NCI-H2171 (cell line): ENCODE measurements at regions not wholly inside any gene's neighbourhood (a gene's known extent, or its start where the extent isn't known, plus 50 kb on each side); places are given as distances from the start of the nearest gene placed in this dataset.

Source experiments
- DNase-seq: peaks from one replicate; lab custom pipeline; 2025; lab: John Stamatoyannopoulos, UW

DNA sequence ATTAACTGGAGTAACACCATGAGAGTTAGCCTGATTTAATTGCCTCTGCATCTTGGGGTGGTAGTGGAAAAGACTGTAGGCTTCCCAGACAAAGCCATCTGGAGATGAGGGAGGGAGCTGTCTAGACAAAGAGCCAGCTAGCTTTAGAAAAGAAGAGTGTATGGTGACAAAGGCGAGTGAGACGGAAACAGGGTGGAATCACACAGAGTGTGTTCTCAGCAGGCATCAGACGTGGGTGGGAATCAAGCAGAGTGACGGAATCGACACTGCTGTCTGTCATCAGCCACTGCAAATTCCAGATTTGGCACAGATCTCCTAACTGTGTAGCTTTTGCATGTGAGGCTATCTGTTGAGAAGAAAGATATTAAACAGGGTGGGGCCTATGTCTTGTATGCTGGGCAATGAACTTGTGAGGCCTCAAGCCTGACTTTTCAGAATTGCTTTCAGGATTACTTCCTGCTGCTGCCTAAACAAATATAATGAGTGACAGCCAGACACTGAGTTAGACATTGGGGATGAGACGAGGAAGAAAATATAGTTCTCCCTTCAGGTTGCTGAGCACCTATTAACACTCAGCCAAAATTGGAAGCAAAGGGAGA is 236.5 kb upstream of the GRIP1 start:
- DNase-seq: peak; percentile 17

DNA sequence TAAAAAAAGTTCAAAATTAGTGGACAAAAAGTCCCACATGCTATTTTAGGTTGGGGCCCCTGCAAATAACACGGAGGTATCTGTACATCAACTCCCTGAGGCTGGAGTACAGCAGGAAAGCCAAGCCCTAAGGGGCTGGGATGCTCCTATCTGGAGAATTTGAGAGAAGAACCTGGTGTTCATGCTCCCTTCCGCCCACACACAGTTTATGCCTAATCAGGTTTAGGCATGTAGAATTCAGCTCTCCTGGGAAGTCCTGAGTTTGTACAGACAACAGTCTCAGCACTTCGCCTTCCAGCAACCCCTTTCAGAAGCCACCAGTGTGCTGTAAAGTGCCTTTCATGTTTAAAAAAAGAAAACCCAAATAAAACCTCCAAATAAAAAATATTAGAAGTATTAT is 237.3 kb upstream of the GRIP1 start:
- peak; percentile 8 for DNase-seq

DNA sequence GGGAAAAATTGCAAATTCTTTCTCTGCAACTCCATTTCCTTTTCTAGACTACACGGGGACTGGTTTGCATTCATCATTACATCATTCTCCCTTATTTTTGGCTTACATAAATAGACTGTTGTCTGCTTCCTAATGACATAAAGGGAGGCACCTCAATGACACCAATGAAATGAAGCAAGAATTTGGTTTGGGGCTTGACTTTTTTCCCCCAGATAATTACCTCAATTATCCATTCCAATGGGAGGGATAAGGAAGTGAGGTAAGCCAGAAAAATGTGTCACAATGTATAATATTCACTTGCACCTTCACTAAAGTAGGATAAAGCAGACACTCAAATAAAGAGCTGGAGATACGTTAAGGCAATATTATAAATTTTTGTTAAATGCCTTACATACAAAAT is 240.6 kb upstream of the GRIP1 start:
- no peak for DNase-seq

DNA sequence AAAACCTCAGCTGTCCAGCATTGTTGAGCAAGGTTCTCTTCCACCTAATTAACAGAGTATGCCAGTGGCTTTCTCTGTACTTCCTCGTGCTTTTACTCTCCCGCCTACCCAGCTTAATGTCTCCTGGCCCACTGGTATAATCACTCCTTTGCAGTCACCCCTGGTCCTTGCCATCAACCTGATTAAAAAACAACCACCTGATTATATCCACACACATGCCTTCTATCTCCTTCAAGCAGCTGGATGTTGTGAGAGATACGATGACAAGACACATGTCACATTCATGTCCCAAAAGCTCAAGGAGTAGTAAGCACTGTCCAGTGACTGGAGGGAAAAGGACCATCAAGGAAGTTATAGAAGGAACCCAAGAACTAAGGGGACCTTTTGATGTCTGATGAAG is 241.3 kb upstream of the GRIP1 start:
- no peak for DNase-seq

DNA sequence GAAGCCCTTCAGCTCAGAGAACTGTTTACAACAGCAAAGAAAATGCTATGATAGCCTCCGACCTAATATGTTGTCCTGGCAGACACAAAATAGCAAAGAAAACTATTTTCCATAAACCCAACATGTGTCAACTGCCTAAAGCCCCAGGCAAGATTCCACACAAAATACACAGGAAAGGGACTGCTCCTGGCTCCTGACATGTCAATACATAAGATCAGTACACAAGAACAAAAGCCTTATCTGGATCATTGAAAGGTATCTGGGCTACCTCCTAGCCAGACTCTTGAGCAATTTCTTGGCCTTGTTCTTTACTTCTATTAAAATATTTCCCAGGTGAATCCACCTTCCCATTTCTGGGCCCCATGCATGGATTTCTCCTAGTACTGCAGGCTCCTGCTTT is 242.3 kb upstream of the GRIP1 start:
- DNase-seq: no peak

DNA sequence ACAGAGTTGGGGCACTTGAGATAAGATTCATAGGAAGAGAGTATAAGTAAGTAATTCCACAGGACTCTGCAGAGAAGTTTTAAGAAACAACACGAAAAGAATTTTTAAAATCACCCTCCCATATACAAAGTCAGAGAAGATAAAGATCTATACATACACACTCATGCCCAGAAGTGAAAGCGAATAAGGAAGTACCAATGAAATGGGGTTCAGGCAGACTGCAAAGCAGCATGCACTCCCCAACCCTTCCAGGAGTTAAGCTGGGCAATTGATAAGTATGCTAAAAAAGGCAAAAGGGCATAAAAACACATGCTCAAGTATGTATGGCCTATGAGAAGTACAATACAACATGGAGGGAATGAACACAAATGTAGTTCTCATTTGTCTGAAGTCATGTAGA is 246.2 kb upstream of the GRIP1 start:
- no peak for DNase-seq

DNA sequence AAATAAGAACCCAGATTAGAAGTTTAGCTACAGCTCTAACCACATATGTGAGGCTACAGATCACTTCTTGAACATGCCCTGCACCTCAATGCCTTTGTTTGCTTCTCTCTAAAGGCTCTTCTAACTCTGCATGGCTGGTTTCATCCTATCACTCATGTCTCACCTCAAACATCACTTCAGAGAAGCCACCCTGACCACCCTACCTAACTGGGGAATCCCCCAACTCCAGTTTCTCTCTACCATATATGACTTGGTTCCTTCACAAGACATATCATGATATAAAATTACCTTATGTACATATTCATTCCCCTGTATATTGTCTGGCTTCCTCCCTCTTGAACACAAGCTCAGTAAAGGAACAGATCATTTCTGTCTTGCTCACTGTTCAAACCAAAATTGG is 250.2 kb upstream of the GRIP1 start:
- no peak for DNase-seq

DNA sequence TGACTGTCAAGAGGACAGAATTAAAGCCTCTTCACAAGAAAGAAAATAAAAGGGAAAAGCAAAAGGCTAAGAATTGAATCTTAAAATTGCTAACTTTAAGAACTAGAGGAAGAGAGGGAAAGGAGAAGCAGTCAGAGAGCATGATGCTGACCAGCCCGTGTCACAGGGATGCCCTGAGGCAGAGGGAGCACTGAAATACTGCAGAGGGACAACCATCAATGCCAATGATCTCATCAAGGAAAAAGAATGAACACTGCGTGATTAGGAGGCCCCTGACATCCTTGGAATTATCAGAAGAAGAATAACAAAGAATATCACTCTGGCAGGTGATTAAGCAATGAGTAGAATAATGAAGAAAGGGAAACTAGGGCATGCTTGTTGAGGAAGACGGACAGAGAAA is 252.2 kb upstream of the GRIP1 start:
- DNase-seq: no peak

DNA sequence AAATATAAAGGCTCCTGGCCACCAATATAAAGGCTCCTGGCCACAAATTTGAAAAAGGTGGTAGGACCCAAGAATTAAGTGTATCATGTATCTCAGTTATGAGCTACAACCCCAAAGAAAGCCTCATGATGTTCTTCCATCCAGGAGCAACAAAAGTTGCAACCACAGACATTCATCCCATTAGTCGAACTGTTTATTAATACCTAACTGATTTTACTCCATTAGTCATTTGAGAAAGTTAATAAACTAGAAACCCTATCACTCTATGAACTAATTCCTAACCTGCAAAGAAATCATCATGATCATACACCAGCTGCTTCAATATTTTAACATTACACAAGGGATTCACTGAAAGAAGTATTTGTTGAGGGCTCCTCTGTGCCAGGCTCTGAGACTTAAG is 253.2 kb upstream of the GRIP1 start:
- DNase-seq: no peak

DNA sequence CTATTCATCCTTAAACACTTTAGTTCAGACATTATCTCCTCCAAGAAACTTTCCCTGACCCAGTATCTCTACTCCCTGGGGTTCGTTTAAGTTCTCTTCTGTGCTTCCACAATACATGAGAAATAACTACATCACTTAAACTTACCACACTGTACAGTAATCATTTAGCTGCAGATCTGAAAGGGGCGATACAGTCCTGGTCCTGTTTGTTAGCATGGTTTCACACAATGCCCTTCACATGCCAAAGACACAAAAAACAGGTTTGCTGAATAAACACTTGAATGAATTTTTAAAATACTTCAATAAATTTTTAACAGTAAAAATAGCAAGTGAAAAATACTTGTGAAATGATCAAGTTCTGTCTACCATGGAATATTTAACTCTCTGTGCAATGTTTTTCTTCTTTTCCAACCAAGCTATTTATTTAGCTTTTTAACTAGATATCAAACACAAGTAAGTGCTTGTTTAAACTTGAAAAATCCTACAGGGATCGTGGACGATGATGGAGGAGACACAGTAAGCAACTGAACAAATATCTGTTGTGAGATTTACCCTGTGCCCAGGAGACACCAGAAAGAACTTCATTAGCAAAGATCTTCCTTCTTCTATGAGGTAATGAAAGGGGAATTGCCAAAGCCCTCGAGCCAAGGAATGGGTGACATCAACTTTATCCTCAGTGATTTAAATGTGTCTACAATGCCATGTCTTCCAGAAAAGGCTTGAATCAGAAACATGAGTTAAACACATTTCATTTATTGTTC is 255.6 kb upstream of the GRIP1 start:
- no peak for DNase-seq

DNA sequence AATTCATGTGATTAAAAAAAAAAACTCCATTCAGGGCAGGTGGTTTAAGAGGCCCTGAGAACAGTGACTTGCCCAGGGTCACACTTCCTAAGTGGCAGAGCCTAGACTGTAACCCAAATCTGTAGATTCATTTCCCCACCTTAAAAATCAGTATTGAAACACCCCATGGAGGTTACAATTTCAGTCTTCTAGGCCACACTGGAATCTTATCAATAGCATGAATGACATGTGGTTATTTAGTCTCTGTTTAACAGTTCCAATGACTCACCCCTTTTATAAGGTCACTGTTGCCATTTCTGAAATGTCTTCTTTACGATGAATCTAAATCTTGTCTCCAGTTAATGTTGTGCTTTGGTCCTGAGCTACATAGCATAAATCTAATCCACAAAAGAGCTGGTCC is 262.3 kb upstream of the GRIP1 start:
- no peak for DNase-seq

DNA sequence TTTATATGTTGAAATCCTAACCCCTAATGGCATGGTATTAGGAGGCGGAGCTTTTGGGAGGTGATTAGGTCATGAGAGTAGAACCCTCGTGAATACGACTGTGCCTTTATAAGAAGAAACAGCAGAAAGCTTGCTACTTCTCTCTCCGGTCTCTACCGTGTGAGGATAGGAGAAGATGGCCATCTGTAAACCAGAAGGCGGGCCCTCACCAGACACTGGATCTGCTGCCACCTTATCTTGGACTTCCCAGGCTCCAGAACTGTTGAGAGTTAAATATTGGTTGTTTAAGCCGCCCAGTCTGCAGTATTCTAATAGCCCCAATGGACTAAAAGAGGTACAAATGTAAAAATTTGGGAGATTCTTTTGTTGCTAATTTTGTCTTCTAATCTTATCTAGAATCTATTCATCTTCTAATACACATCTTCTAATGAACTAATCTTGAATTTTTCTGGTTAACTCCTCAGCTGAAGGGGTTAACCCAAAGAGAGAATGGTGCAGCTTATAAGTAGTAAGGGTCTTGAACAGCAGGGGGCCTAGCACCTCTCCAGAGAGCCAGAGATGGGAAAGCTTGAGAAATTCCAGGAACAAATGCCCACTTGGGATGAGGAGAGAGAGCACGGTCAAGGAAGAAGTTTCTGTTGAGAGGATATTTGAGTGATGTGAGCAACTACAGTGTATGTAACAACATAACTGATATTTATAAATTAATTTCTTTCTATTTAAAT is 264.0 kb upstream of the GRIP1 start:
- DNase-seq: no peak

DNA sequence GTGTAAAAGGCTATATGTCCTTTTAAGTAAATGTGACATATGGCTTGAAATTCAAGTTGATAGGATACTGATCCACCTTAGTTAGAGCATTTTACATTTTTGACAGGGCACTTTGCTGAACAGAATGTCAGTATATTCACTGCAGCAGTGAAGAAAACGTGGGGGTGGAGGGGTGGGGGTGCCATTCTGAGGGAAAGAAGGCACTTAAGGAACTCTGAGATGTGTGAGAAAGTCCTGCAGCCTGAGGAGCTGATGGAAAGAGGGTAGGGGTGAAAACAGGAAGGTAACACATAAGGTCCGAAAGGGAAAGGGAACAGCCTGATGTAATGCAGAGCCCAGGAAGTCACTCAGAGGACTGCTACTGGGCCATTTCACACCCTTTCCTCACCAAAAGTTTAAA is 265.5 kb upstream of the GRIP1 start:
- no peak for DNase-seq

DNA sequence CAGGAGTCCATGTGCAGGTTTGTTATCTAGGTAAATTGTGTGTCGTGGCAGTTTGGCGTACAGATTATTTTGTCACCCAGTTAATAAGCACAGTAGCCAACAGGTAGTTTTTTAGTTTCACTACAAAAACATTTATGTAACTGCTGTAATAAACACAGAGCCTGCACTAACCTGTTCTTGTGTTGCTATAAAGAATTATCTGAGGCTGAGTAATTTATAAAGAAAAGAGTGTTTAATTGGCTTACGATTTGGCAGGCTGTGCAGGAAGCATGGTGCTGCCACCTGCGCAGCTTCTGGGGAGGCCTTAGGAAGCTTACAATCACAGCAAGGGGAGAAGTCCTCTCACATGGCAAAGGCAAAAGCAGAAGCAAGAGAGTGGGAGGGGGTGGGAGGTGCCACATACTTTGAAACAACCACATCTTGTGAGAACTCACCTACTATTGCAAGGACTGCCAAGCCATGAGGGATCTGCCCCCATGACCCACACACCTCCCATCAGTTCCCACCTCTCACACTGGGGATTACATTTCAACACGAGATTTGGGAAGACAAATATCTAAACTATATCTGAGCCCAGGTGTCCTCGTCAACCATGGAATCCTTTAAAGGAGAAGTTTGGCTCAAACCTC is 266.4 kb upstream of the GRIP1 start:
- no peak for DNase-seq

DNA sequence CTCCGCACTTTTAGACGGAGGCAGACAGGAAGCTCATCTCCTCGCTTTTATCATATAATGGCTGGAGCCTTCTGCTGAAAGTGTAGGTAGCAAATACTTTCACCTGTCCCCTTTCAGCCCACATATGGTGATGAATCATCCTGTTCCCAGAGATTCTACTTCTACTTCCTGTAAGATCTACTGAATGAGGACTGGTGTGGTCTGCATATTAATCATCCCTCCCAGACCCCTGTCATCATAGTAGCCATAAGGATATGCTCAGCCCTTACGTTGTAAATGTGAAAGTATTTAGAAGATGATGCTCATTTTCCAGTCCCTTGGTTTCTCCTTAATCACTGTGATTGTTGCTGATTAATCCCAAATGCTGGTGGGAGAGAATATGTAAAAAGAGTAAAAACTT is 268.2 kb upstream of the GRIP1 start:
- no peak for DNase-seq

DNA sequence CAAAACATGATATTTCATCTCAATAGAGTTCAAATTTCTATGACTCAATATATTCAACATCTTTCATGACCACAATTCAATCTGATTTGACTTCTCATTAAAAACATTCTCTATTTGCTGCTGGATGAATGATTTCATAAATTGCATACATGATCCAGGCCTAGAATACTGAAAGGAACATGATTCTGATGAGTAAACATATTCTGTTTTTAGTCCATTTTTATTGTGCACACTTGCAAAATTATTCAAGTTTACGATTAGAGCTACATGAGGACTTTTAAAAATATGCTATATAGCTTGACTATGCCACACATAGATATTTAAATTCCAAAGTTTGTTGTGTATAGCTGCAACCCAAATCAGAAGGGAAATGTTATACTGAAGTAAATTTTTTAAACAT is 273.8 kb upstream of the GRIP1 start:
- no peak for DNase-seq

DNA sequence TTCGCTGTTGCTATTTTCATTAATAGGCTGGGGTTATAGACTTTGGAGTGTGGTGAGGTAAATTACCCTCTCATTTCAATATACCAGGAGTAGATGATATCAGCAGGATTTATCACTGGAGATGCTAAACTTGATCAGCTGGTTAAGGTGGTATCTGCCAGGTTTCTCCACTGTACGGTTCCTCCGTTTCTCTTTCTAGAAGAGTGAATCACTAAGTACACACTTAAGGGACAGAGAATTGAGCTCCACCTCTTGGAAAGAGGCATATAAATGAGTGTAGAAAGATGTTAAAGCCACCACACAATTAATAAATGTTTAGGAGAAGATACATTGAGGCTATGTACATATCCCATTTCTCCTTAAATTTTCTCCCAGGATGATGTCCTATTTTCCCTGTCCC is 277.4 kb upstream of the GRIP1 start:
- DNase-seq: no peak

DNA sequence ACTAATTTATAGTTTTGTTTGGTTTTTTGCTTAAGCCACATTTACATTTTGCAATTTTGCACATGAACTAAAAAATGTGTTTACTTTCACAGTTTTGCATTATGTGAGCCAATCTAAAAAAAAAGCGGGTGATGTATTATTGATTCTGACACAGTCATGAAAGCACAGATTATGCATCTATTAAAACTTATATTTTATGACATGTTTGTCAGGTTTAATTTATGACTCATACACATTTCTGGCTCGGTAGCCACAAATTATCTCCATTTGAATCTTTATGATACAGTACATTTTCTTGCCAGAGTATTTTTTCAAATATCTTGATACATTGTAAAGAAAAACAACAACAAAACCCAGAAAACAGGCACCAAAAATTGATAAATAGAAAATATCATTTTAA is 280.4 kb upstream of the GRIP1 start:
- no peak for DNase-seq

DNA sequence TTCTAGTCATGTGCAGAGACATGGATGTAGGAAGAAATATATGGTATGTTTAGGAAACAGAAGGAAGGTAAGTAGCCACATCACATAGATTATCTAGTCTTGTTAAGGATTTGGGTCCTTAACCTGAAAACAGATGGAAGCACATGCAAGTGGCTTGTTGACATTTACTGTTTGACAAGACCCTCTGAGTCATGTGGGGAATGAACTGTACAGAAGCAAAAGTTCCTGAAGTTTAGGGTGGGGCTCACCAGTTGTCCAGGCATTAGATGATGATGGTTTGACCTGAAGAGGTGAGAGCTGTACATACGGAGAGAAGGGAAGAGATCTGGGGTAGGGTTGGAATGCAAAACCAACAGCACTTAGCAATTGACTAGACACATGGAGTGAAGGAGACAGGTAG is 281.1 kb upstream of the GRIP1 start:
- DNase-seq: no peak

DNA sequence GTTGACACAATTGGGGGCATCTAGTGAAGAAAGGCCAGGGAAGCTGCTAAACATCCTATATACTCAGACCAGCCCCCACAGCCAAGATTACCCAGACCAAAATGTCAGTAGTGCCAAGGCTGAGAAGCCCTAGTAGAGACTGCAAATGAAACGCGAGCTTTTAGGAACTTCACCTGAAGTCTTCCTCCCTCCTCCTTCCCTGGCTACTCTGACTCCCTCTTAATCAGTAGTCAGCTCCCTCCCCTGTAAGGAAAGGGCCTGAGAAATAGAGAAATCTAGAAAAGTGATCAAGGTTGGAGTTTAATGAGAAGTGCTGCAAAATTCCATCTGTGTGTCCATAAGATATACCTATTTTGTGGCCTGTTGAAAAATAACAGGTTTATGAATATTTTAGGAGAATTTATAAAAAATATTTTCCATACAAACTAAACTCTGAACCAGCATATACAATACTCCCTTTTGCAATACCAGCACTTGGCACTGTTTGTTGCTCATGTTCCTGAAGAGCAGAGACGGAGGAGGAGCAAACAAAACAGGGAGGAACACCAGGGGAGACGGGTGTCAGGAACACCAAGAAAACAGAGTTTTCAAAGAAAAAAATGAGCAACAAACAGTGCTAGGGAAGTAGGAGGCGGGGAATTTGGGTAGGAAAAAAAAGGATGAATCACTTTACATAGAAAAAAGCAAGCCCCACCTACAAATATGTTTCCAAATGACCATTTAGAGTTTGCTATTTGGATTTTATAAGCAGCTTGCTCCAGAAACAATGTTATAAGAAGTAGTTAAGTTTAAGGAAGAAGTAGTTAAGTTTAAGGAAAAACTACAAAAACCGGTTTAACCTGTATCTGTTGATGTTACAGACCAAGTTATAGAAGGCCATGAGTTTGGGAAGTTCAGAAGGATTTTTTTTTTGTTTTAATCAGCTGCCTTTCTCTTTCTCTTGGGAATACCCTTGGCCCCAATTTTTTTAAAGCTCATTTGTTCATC is 282.1 kb upstream of the GRIP1 start:
- DNase-seq: no peak

DNA sequence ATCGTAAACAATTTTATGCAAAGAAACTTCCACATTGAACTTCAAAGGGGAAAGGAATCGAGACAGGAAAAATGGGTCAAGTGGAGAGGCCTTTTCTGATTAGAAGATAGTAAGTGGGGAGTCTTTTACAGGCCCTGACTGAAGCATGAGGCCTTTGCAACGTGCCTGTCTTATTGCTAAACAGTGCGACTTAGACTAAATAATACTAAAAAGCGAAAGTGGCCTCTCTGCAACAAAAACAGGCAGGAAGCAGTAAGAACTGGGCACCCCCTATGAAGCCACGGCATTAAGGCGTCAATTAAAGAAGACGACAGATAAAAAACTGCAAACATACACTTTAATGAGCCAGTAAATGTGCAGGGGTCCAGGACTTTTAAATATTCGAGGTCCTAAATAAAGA is 283.4 kb upstream of the GRIP1 start:
- DNase-seq: no peak

DNA sequence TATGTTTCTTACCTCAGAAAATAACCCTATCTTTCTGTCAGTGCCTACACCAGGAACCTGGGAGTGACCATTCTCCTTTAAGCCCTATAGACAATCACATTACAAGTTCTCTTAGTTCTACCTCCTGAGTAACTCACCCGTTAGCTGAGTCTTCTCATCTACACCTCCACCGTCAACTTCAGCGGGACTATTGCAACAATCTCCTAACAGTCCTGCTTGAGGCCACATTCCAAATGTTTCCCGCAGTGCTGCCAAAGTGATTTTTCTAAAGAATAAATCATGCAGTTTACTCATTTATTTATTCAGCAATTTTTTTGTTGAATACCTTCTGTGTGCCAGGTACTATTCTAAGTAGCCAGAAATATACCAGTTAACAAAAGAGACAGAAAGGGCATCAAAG is 285.0 kb upstream of the GRIP1 start:
- no peak for DNase-seq
